NCI-H2196 treated with DMSO at 0.1 percent for 48 hours (cell line): ENCODE measurements at regions not wholly inside any gene's neighbourhood (a gene's known extent, or its start where the extent isn't known, plus 50 kb on each side); places are given as distances from the start of the nearest gene placed in this dataset.
A peak's percentile ranks its signal among the peaks of the same experiment; 100 is the strongest.

Source experiments
- DNase-seq: peaks from one replicate; lab custom pipeline; 2025; ENCODE audit not compliant: unreplicated experiment; lab: John Stamatoyannopoulos, UW

DNA sequence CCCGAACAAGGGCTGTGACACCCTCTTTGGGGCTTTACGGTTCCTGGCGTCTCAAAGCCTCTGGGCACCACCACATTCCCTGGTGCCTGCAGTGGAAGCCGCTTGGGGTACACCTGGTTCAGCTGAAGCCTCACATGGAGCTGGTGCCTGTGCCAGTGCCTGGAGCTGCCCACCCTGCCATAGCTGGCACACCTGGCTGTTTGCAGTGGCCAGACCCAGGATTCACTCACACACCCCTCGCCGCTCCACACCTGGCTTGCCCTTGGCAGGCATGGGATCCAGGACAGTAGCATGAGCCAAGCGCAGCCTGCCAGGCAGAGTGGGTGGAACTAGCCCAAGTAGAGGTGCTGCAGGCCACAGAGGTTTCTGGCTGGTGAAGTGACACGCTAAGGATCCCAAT, 641.8 kb downstream of the TLE4 start:
- no peak for DNase-seq

DNA sequence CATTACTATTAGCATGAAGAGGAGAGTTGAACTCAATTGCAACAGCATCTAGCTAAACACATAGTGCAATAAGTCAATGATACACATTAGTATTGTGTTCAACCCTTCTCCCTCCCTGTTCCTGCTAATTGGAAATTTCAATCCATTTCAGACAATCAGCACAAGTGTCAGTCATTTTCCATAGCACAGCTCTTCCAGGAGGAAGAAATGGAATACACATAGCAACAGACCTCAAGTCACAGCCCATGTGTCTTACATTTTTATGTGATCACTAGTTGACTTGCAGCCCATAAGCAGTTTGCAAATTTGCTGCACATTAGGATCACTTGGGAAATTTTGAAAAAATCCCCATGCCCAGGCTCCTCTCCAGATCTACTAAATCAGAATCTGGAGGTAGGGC, 636.9 kb downstream of the TLE4 start:
- no peak for DNase-seq

DNA sequence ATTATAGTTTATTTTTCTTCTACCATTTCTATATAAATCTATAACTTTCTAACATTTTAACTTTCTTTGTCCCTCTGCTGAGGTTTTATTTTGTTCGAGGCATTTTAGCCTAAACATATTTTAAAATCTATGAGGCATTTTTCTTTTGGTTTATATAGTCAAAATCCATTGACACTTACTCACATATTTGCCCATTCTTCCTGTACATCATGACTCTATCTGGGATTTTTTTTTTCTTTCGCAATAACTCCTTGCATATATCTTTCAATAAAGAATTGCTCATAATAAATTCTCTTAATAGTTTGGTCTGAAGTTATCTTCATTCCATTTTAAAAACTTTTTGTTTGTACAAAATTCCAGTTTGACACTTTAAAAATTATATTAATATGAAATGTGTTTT, 632.3 kb downstream of the TLE4 start:
- DNase-seq, result no peak

DNA sequence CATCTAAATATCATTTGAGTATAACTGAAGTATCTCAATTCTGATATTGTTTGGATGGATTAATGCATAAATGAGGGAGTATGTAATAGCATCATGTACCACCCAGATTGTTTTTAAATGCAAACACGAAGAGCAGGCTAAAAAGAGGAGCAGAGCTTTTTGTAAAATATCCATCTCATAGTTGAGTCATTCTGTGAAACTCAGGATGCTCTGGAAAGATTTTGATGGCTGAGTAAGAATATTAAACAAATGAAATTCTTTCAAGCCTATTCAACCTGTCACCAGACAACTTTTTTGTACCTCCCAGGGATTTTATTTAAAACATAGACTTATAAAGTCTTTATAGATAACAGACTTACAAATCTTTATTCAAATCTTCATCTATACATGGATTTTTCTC, 625.9 kb downstream of the TLE4 start:
- no peak for DNase-seq

DNA sequence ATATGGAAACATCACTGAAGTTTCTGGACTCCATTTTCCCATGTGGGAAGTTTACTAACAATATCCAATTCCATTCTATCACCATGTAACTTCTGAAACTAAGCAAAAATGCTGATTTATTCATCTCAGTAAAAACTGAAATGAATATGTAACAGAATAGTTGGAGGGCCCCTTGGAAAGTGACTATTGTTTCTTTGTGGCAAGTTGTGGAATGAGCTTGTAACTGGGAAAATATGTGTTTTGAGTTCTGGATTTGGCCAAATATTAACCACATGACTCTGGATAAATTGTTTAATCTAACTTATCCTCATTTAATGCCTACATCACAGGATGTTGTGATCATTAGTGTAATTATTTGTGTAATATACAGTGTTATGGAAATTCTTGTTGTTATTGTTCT, 619.3 kb downstream of the TLE4 start:
- no peak for DNase-seq

DNA sequence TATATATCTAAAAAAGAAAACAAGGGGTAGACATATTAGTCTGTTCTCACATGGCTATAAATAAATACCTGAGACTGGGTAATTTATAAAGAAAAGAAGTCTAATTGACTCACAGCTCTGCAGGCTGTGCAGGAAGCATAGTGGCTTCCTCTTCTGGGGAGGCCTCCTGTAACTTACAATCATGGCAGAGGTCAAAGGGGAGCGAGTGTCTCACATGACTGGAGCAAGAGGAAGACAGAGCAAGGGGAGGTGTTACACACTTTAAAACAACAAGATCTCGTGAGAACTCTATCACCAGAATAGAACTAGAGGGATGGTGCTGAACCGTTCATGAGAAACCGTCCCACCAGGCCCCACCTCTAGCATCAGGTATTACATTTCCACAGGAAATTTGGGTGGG, 616.8 kb downstream of the TLE4 start:
- DNase-seq, result no peak

DNA sequence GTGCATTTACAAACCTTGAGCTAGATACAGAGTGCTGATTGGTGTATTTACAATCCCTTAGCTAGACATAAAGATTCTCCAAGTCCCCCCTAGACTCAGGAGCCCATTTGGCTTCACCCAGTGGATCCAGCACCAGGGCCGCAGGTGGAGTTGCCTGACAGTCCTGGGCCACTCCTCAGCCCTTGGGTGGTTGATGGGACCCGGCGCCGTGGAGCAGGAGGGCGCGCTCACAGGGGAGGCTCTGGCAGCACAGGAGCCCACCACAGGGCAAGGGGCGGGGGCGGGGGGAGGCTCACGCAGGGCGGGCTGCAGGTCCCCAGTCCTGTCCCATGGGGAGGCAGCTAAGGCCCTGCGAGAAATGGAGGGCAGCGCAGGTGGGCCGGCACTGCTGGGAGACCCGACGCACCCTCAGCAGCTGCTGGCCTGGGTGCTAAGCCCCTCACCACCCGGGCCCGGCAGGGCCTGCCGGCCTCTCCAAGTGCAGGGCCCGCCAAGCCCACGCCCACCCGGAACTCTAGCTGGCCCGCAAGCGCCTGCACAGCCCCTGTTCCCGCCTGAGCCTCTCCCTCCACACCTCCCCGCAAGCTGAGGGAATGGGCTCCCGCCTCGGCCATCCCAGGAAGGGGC, 613.5 kb downstream of the TLE4 start:
- DNase-seq, result no peak

DNA sequence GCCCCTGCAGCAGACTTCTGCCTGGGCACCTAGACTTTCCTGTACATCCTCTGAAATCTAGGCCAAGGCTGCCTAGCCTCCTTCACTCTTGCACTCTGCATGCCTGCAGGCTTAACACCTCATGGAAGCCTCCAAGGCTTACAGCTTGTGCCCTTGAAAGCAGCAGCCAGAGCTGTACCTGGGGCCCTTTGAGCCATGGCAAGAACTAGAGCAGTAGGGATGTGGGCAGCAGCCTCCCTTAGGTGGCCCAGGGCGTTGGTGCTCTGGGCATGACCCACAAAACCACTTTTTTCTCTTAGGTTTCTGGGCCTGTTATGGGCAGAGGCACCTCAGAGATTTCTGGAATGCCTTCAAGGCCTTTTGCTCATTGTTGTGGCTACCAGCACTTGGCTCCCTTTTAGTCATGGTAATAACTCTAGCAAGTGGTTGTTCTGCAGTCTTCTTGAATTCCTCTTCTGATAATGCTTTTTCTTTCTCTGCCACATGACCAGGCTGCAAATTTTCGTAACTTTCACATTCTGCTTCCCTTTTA, 606.2 kb downstream of the TLE4 start:
- DNase-seq, result no peak

DNA sequence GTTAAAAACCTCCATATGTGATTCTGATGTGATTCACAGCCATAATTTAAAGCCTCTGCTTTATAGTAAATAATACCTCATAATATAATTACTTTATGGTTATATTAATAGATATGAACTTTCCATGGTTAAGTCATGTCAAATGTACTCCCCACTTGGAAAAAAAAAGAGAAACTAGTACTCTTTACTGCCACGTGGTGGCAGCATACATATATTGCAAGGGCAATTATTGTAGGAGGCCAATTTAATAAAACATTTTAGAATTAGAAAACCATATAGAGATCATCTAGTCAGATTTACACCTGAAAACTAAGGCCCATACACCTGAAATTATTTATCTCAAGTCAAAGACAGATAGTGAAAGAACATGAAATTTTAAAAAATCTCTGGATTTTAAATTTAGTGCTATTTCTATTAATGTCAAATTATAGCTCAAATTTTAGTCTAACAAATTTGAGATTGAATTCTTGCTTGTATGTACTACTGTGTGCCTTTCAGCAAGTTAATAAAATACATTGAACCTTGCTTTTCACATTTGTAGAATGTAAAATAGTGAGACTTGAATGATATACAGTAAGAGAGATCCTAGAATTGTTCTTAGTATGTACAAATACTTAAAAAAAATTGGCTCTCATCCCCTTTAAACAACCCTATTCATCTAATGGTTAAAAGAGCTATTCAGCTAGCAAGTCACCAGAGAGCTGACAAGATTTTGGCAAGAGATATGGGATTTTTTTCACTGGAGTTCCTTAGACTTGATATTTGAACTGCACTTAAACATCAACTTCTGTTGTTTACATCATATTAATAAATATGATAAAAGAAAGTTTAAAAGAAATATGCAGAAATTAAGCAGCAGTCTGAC, 603.8 kb downstream of the TLE4 start:
- peak; percentile 4 for DNase-seq

DNA sequence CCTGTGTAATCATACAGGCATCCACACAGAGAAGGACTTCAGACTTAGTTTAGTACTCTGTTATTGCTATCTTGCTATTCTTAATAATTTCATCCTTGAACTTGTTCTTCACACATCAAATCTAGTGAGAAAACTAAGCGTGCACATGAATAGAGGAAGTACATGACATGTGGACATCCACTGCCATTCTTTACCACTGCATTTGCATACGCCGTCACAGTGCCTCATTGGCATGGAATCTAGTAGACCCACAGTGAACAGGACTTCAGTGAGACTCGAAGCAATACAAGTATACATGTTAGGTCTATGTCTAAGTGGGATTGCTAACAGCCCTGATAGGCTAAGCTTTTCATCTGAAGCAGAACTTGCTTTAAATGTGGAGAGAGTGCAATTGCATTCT, 592.1 kb downstream of the TLE4 start:
- DNase-seq, result no peak

DNA sequence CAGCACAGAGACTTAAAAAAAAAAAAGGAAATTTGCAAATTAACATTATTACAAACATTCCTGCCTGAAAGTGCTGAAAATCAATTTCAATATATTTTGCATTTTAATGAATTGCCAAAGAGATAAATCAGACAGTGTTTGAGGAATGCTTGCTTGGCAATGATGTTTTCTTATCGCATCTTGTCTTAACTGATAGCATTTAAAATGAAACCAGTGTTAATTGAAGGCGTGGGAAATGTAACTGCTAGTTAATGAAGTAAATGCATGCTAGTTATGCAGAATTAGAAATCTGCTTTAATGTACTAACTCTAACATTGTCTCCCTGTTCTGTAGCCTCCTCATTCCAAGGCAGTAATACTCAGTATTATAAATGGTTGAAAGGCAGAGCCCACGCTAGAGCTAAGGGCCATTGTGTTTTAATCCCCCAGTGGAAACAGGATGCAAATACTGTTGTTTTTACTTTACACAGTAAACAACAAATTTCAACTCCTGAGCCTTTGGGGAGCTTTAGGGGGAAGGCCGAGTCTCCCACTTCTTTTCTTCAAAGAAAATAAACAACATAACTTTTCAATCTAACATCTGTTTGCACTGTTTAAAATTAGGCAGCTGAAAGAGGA, 586.9 kb downstream of the TLE4 start:
- no peak for DNase-seq

DNA sequence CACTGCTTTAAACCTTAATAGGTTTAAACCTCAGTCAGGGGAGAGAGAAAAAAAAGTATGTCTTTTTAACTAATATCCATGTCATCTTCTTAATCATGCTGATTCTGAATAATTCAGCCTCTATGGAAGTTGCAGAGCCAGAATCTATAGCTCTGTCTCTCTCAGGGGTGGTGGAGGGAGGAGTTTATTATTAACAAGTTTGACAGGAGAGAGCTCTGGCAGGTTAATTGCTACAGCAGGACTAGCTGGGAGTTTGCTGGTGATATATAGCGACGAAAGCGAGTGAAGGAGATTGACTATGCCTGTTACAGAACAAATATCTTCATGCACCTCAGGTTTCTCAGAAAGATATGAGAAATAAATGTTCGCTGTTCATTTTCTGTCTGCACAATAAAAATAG, 586.4 kb downstream of the TLE4 start:
- no peak for DNase-seq

DNA sequence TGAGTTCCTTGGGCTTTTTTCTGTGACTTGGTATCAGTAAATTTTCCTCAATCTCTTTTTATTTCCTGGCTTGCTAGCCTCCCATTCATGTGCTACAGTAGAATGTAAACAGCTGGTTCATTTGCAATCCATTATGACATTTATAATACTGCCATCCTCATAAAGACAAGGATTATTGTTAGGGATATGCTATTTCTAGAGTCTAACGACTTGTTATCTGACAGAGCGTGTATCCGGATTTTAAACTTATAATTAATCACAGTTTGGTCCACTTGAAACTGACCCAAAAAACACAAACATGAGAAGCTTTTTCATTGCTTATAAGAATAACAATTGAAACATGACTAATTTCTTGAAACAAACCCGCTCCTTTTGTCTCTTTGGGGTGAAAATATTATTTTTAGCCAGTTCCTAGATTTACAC, 585.8 kb downstream of the TLE4 start:
- no peak for DNase-seq

DNA sequence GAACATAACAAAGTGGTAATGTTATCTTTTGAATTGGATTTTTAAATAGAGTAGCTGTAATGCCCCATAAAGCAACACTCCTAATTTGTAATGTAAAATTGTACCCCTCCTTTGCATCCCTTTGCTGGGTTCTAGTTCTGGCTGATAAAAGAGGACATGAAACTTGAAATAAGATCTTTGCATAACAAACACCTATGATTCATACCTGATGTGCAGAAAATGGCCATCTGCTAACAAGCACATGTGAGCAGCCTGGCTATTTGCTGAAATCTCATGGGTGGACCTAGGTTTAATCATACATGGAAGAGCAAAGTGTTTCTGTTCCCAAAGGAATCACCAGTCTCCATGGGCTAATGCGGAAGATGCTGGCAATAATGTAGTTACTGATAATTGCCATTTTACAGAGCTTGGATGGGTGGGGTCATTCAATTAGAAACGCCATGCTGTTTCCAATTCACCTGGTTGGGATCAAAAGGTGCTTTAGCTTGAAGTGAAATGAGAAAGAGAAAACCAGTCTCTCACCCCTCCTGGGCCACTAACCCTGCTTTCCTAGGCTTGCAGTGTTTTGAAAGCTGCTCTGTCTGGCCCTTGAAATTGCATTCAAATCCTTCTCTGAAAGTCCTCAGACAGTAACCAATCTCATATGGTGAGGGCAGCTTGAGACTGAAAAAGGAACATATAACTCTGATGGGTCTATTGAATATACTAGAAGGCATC, 585.1 kb downstream of the TLE4 start:
- no peak for DNase-seq

DNA sequence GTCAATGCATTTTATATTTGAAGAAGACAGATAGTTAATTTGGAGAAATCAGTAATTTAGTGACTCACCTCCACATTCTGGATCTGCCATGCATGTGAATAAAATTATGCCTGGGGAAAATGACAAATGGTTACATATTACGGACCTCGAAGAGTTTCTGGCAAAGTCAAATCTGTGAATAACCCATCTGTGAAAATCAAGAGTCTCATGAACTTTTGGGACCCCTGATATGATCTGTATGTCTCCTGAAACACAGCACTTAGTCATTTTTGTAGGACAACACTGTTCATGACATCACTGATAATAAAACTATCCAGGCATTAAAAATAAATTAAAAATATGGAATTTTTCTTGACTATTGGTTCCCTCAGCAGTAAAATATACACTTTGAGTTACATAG, 584.5 kb downstream of the TLE4 start:
- no peak for DNase-seq

DNA sequence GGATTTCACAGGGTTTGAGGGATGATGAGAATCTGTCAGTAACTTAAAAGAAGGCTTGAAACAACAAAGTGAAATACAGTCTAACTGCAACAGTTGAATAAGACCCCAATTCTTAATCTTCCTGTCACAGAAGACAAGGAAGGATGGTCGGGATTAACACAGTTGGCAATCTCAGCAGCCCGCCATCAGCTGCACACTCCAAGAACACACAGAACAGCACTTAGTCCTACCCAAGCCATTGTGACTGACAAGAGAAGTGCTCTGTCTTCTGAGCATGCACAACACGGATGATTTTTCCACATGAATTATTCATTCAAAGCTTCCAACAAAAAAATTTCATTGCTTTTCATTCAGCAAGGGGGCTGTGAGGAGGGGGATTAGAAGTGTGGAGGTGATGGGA, 576.1 kb downstream of the TLE4 start:
- no peak for DNase-seq

DNA sequence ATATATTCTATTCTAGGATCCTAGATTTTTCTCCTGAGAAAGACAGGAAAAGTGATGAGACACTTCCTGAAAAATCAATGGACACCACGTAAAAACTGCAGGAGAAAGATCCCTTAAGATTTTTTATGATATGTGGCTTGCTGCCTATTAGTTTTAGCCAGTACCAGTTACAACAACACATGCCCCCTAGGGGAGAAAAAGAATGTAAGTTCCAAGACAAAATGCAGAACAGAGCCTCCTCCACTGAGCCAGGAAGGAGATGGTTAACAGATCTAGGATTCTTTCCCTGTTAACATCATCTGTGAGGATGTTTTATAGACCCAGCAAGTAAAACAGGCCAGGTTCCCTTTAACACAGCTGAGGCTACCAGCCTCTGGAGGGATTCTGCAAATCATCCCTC, 574.7 kb downstream of the TLE4 start:
- no peak for DNase-seq

DNA sequence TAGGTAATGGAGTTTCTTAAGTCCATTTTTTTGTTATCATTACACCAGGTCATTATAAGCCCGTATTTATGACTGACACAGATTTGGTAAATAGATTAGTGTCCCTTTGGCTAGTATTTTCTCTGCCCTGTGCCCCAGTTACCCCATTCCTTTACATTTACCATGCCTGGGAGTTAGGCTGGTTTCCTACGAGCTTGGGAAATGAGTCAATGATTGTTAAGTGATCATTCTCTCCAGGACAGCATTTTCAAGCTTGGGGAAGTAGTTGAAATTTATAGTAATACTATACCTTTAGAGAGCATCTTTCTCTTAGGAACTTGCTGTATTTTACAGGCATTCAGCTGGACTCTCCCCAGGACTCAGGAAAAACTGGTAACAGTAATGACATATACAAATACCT, 573.1 kb downstream of the TLE4 start:
- no peak for DNase-seq

DNA sequence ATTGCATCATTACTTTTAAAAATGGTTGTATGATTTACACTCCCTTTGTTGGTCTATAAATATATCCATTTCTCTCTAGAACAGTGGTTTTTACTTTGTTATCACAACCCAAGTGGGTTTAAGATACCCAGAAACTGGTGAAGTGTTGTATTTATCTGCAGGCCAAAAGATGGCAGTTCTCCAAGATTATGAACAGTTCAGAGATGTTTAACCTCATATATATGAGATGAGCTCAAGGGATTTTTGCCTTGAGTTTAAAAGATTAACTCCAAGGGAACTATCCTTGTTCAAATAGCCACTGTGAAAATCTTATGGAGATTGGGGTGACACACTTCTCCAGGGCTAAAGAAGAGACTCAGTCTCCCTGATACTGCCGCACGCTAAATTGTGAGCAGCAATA, 572.6 kb downstream of the TLE4 start:
- no peak for DNase-seq

DNA sequence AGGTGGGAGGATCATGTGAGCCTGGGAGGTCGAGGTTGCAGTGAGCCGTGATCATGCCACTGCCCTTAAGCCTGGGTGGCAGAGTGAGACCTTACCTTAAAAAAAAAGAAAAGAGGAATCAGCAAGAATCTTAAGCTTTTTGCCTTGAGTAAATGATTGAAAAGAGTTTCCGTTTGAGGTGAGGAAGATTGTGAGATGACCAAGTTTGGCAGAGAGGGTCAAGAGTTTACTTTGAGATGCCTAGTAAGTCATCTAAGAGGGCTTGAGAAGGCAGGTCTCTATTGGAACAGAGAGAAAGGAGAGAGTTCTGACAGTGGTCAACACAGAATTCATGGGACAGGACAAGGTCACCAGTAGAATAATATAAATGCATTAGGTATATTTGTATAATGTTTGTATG, 572.1 kb downstream of the TLE4 start:
- DNase-seq, result no peak

DNA sequence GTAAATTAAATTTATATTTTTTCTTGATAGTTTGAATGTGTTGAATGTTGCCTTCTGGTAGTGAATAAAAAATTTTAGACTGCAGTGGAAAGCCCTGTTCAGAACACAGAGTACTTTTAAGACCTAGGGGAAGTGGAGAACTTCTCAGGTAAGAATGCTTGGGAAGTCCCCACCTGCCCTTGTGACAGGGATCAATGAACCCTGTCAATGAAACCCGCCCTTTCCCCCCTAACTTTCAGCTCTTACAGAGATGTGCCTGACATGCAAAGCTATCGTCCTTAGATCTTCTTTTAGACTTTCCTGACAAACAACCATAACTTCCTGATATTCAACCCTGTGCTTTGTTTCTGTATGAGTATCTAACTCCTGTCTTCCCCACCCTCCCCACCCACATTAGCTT, 562.7 kb downstream of the TLE4 start:
- no peak for DNase-seq
